GM12865 (cell line): ENCODE measurements at regions not wholly inside any gene's neighbourhood (a gene's known extent, or its start where the extent isn't known, plus 50 kb on each side); places are given as distances from the start of the nearest gene placed in this dataset.

ENCODE experiments used
- DNase-seq: peaks from one replicate; pipeline ENCODE4 v3.0.0; 2010; ENCODE audit warnings: low read depth
- H3K4me3 ChIP-seq: 2 replicates; pipeline ENCODE4 v1.5.1; 2011; ENCODE audit warnings: mild to moderate bottlenecking, low read depth, low read length, control low read depth
- CTCF ChIP-seq: IDR thresholded peaks from 2 replicates; pipeline ENCODE4 v1.5.1; 2011; ENCODE audit warnings: low read length, control low read depth, low read depth, inconsistent platforms; ENCODE audit not compliant: insufficient read depth; ENCODE audit errors: missing control alignments

GRCh38 chr2:239512054-239512453 is 111.2 kb upstream of the HDAC4 start:
- no peak for DNase-seq
- H3K4me3 ChIP-seq = no peak overlapping the region
- TF ChIP-seq CTCF = no peak

- TF ChIP-seq CTCF = no peak
- DNase-seq = no peak
- H3K4me3 ChIP-seq = no peak overlapping the region
These were observed 108.7 kb upstream of the HDAC4 start for GRCh38 chr2:239509373-239510143.

- no peak for DNase-seq
- H3K4me3 ChIP-seq = no peak overlapping the region
- no peak for TF ChIP-seq CTCF
These were observed 107.4 kb upstream of the HDAC4 start for GRCh38 chr2:239508261-239508660.

- no peak overlapping the region for H3K4me3 ChIP-seq
- no peak for TF ChIP-seq CTCF
- DNase-seq = no peak
These were observed 106.9 kb upstream of the HDAC4 start for GRCh38 chr2:239507576-239508258.

GRCh38 chr2:239506961-239507360 is 106.1 kb upstream of the HDAC4 start:
- no peak for TF ChIP-seq CTCF
- no peak for DNase-seq
- H3K4me3 ChIP-seq = no peak overlapping the region

- no peak for TF ChIP-seq CTCF
- H3K4me3 ChIP-seq = no peak overlapping the region
- no peak for DNase-seq
These were observed 105.5 kb upstream of the HDAC4 start for GRCh38 chr2:239506101-239506857.
